OCI-LY7 (cell line): ENCODE measurements at regions not wholly inside any gene's neighbourhood (a gene's known extent, or its start where the extent isn't known, plus 50 kb on each side); places are given as distances from the start of the nearest gene placed in this dataset.
"Not testable (repeated sequence)": the region's sequence is repeated elsewhere in the genome, so short reads cannot be mapped to it uniquely, and the experiment has no call there.

Source experiments
- BruUV-seq: library from RNA; stranded (reverse); fragments of 400-500 nt; replicated peaks from 2 replicates; lab custom pipeline; 2021; lab: Mats Ljungman, UMichigan
- CTCF ChIA-PET: fragments of 300-600 bp; sonication (Branson Sonifier 250); formaldehyde crosslinking; loops from one replicate; lab custom pipeline; 2022; ENCODE audit warnings: antibody characterized with exemption; ENCODE audit not compliant: unreplicated experiment; lab: Charles Lee
- POLR2A ChIA-PET: fragments of 300-600 bp; sonication (Branson Sonifier 250); formaldehyde crosslinking; loops from one replicate; lab custom pipeline; 2022; ENCODE audit warnings: antibody characterized with exemption; lab: Charles Lee
- DNase-seq: peaks from one replicate; pipeline ENCODE4 v3.0.0-alpha.2; 2015; ENCODE audit warnings: low spot score
- H2AFZ ChIP-seq: fragments of 200-600 bp; sonication (generic), shearing (Covaris generic); 2 replicates; pipeline ENCODE4 v1.6.1; 2014; ENCODE audit warnings: mild to moderate bottlenecking, antibody characterized with exemption, low read length, moderate library complexity
- H3K27ac ChIP-seq: fragments of 200-600 bp; sonication (generic); 2 replicates; pipeline ENCODE4 v1.5.1; 2014; ENCODE audit warnings: mixed run types, low read depth, mild to moderate bottlenecking, moderate library complexity, low read length, inconsistent platforms; ENCODE audit not compliant: poor library complexity, severe bottlenecking
- H3K36me3 ChIP-seq: fragments of 200-600 bp; sonication (generic); 2 replicates; pipeline ENCODE4 v1.6.1; 2014; ENCODE audit warnings: mild to moderate bottlenecking, antibody characterized with exemption, low read length, moderate library complexity, mixed read lengths; ENCODE audit not compliant: insufficient read depth
- H3K4me1 ChIP-seq: fragments of 200-600 bp; sonication (generic); 2 replicates; pipeline ENCODE4 v1.5.1; 2014; ENCODE audit warnings: mild to moderate bottlenecking, low read length; ENCODE audit not compliant: insufficient read depth, poor library complexity, severe bottlenecking
- H3K4me2 ChIP-seq: fragments of 200-600 bp; sonication (generic); 2 replicates; pipeline ENCODE4 v1.6.1; 2014; ENCODE audit warnings: mild to moderate bottlenecking, low read length
- H3K4me3 ChIP-seq: fragments of 200-600 bp; sonication (generic); 2 replicates; pipeline ENCODE4 v1.5.1; 2014; ENCODE audit warnings: mild to moderate bottlenecking, low read depth, low read length; ENCODE audit not compliant: poor library complexity, severe bottlenecking
- H3K79me2 ChIP-seq: fragments of 200-600 bp; sonication (generic); 2 replicates; pipeline ENCODE4 v1.6.1; 2016; ENCODE audit warnings: low read depth, mild to moderate bottlenecking, low read length, moderate library complexity, mixed read lengths; ENCODE audit not compliant: insufficient read depth
- H3K9me2 ChIP-seq: fragments of 200-600 bp; sonication (generic); 2 replicates; pipeline ENCODE4 v1.6.1; 2016; ENCODE audit warnings: mild to moderate bottlenecking, low read length, mixed read lengths; ENCODE audit not compliant: insufficient read depth
- H3K9me3 ChIP-seq: fragments of 200-600 bp; sonication (generic); 2 replicates; pipeline ENCODE4 v1.6.1; 2014; ENCODE audit warnings: mild to moderate bottlenecking, mixed run types, low read length, mixed read lengths
- H4K20me1 ChIP-seq: fragments of 200-600 bp; sonication (generic); 2 replicates; pipeline ENCODE4 v1.6.1; 2014; ENCODE audit warnings: mild to moderate bottlenecking, antibody characterized with exemption, low read length, moderate library complexity, mixed read lengths; ENCODE audit not compliant: insufficient read depth
- EZH2phosphoT487 ChIP-seq: fragments of 200-600 bp; sonication (generic); IDR thresholded peaks from 2 replicates; pipeline ENCODE4 v1.6.1; 2018; ENCODE audit warnings: low read depth, borderline replicate concordance, mild to moderate bottlenecking, mixed run types, antibody characterized with exemption, low read length, moderate library complexity, mixed read lengths
- intact Hi-C: fragments of 100-400 bp; cut with micrococcal nuclease; formaldehyde crosslinking; loops from one replicate; pipeline ENCODE4 v1.10.0; 2022; ENCODE audit not compliant: unreplicated experiment
- TF ChIP-seq, protein P1 (sequence below): fragments of 200-600 bp; sonication (generic); conservative IDR thresholded peaks from 2 replicates; pipeline ENCODE4 v1.5.1; 2014; ENCODE audit warnings: mild to moderate bottlenecking, antibody characterized with exemption, low read length, moderate library complexity, mixed read lengths

DNA sequence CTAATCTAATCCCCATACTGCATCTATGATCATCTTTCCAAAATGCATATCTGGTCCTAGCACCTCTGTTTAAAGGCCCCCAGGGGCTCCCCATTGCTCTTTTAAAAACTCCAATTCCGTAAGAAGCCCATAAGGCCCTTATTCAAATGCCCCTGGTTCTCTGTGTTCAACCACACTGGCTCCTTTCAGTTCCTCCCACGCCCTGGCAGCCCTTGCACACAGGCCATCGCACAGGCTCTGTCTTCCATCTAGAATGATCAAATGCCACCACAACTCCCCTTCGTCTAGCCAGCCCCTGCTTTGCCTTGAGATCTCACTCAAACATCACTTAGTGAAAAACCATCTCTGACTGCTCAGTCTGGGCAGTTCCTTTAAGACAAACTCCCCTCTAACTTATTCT lies 112.9 kb upstream of the LYZL2 start:
- ChIA-PET POLR2A (no interaction called here), CTCF (no interaction called here)
- intact Hi-C loops: no loop called here

DNA sequence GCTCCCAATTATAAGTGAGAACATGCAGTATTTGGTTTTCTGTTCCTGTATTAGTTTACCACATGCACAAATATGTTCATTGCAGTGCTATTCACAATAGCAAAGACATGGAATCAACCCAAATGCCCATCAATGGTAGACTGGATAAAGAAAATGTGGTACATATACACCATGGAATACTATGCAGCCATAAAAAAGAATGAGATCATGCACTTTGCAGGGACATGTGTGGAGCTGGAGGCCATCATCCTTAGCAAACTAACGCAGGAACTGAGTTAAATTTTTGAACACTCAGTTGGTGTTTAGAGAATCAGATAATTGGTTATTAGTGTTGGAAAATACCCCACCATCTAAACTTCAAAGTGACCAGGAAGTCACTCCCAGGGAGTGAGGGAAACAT lies 111.2 kb upstream of the LYZL2 start:
- CTCF ChIA-PET, H3K36me3 ChIP-seq, intact Hi-C loops, H3K9me3 ChIP-seq, H3K27ac ChIP-seq, H3K4me3 ChIP-seq, H3K4me2 ChIP-seq, POLR2A ChIA-PET, BruUV-seq, H3K9me2 ChIP-seq, H3K4me1 ChIP-seq, DNase-seq, H2AFZ ChIP-seq, H4K20me1 ChIP-seq, H3K79me2 ChIP-seq: not testable (repeated sequence)

More for the DNA sequence above, 112.9 kb upstream of the LYZL2 start:
- Histone ChIP-seq H3K4me3 (no peak overlapping the region), H4K20me1 (no peaks in the 10 kb centered on the region), H3K27ac (no peak overlapping the region), H3K4me2 (no peak overlapping the region), H3K36me3 (no peaks in the 10 kb centered on the region), H3K9me3 (no peaks in the 10 kb centered on the region), H3K9me2 (no peaks in the 10 kb centered on the region), H3K79me2 (no peaks in the 10 kb centered on the region), H2AFZ (no peak overlapping the region), H3K4me1 (no peaks in the 10 kb centered on the region)
- peak; percentile 13 for DNase-seq
- no TSS peak for BruUV-seq
- no peak for TF ChIP-seq EZH2phosphoT487
- TF ChIP-seq, protein P1, sequence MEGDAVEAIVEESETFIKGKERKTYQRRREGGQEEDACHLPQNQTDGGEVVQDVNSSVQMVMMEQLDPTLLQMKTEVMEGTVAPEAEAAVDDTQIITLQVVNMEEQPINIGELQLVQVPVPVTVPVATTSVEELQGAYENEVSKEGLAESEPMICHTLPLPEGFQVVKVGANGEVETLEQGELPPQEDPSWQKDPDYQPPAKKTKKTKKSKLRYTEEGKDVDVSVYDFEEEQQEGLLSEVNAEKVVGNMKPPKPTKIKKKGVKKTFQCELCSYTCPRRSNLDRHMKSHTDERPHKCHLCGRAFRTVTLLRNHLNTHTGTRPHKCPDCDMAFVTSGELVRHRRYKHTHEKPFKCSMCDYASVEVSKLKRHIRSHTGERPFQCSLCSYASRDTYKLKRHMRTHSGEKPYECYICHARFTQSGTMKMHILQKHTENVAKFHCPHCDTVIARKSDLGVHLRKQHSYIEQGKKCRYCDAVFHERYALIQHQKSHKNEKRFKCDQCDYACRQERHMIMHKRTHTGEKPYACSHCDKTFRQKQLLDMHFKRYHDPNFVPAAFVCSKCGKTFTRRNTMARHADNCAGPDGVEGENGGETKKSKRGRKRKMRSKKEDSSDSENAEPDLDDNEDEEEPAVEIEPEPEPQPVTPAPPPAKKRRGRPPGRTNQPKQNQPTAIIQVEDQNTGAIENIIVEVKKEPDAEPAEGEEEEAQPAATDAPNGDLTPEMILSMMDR: no peak

DNA sequence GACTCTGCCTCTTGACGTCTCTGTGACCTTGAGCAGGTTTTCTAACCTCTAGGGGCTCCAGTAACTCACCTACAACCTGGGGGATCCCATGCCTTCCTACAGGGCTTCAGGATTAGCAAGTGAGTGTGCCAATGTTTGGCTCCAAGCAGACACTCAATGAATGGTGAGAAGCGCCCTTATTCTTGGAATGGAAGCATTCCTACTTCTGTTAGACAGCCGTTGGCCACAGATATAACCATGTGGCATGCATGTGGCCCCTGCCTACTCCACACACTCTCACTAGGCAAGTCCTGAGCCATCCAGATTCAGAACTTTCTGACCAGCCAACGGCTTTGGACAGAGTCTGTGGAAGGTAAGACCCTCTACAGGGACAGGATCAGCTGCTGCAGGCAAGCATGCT lies 108.9 kb upstream of the LYZL2 start:
- Histone ChIP-seq H3K79me2 (no peaks in the 10 kb centered on the region), H3K4me3 (no peak overlapping the region), H2AFZ (no peak overlapping the region), H3K4me1 (no peaks in the 10 kb centered on the region), H3K9me3 (no peaks in the 10 kb centered on the region), H3K36me3 (no peaks in the 10 kb centered on the region), H4K20me1 (no peaks in the 10 kb centered on the region), H3K27ac (no peak overlapping the region), H3K9me2 (no peaks in the 10 kb centered on the region), H3K4me2 (no peak overlapping the region)
- no peak for TF ChIP-seq EZH2phosphoT487
- TF ChIP-seq, protein P1: no peak
- ChIA-PET CTCF (no interaction called here), POLR2A (no interaction called here)
- no TSS peak for BruUV-seq
- no peak for DNase-seq
- intact Hi-C loops: no loop called here
